NCI-H345 treated with DMSO at 0.1 percent for 48 hours (cell line): ENCODE measurements at regions not wholly inside any gene's neighbourhood (a gene's known extent, or its start where the extent isn't known, plus 50 kb on each side); places are given as distances from the start of the nearest gene placed in this dataset.
"Not testable (repeated sequence)": the region's sequence is repeated elsewhere in the genome, so short reads cannot be mapped to it uniquely, and the experiment has no call there.

Experiments used
- DNase-seq: peaks from one replicate; lab custom pipeline; 2025; ENCODE audit not compliant: unreplicated experiment; lab: John Stamatoyannopoulos, UW

- DNase-seq = peak; percentile 69
Measured at GRCh38 chr7:25069900-25070443, 55.1 kb downstream of the CYCS start.

GRCh38 chr7:25068502-25069213, 56.4 kb downstream of the CYCS start:
- no peak for DNase-seq

GRCh38 chr7:25067726-25068501, 57.1 kb downstream of the CYCS start:
- DNase-seq = no peak

GRCh38 chr7:25066253-25066652, 58.8 kb downstream of the CYCS start:
- DNase-seq = no peak

- no peak for DNase-seq
Measured at GRCh38 chr7:25062380-25062779, 62.7 kb downstream of the CYCS start.

- no peak for DNase-seq
Measured at GRCh38 chr7:25060487-25061055, 64.5 kb downstream of the CYCS start.

GRCh38 chr7:25059576-25059975, 65.5 kb downstream of the CYCS start:
- DNase-seq = no peak

- DNase-seq = no peak
Measured at GRCh38 chr7:25056368-25056767, 68.7 kb downstream of the CYCS start.

GRCh38 chr7:25055520-25056220, 69.4 kb downstream of the CYCS start:
- no peak for DNase-seq

GRCh38 chr7:25054819-25055519, 70.1 kb downstream of the CYCS start:
- no peak for DNase-seq

GRCh38 chr7:25050223-25050622, 70.2 kb upstream of the OSBPL3 start:
- DNase-seq = no peak

- no peak for DNase-seq
Measured at GRCh38 chr7:25048444-25048834, 68.5 kb upstream of the OSBPL3 start.

GRCh38 chr7:25047571-25048443, 67.8 kb upstream of the OSBPL3 start:
- DNase-seq = not testable (repeated sequence)

- no peak for DNase-seq
Measured at GRCh38 chr7:25037325-25037724, 57.3 kb upstream of the OSBPL3 start.

- DNase-seq = no peak
Measured at GRCh38 chr7:25035274-25035673, 55.3 kb upstream of the OSBPL3 start.

GRCh38 chr7:25034136-25034535, 54.2 kb upstream of the OSBPL3 start:
- no peak for DNase-seq

GRCh38 chr7:25032774-25033743, 53.1 kb upstream of the OSBPL3 start:
- no peak for DNase-seq

- no peak for DNase-seq
Measured at GRCh38 chr7:25031432-25031831, 51.5 kb upstream of the OSBPL3 start.

GRCh38 chr7:25031007-25031406, 51.0 kb upstream of the OSBPL3 start:
- DNase-seq = no peak
